ENCODE measurements at regions not wholly inside any gene's neighbourhood (a gene's known extent, or its start where the extent isn't known, plus 50 kb on each side); places are given as distances from the start of the nearest gene placed in this dataset.

GRCh38 chr2:88813612-88814011 is 122.1 kb downstream of the RPIA start:
- intact Hi-C loops (cut with micrococcal nuclease; ENCODE audit: unreplicated experiment) = no loop called here
- no TSS peak for BruUV-seq (replicated peaks)
- POLR2A ChIA-PET = no interaction called here

GRCh38 chr2:88815282-88815681 is 123.8 kb downstream of the RPIA start:
- no peak for TF ChIP-seq CTCF (IDR thresholded peaks at IDR 0.05; ENCODE audit: insufficient read depth in 1 of 2, low read depth in 1 of 2, low read length in 1 of 2, severe bottlenecking in 1 of 2, unreplicated experiment in 1 of 2)
- DNase-seq = no peak
- Mint-ChIP-seq H3K27me3 (ENCODE audit: insufficient read depth, unreplicated experiment) (peaks cover 6% of the 10 kb centered on the region), H3K9me3 (ENCODE audit: unreplicated experiment) (peaks cover 40% of the 10 kb centered on the region), H3K36me3 (ENCODE audit: insufficient read depth, unreplicated experiment) (no peaks in the 10 kb centered on the region), H3K4me1 (ENCODE audit: low read depth, unreplicated experiment) (no peaks in the 10 kb centered on the region), H3K4me3 (ENCODE audit: unreplicated experiment) (no peak overlapping the region), H3K27ac (ENCODE audit: unreplicated experiment) (no peak overlapping the region)
- CTCF ChIA-PET = no interaction called here
- no peaks in the 10 kb centered on the region for H3K4me1 ChIP-seq
- H3K27me3 ChIP-seq (replicated peaks; ENCODE audit: control insufficient read depth, insufficient read depth, low read length) = no peaks in the 10 kb centered on the region
- intact Hi-C loops (cut with micrococcal nuclease; ENCODE audit: unreplicated experiment) = no loop called here
- H3K4me3 ChIP-seq (ENCODE audit: low read depth, low read length) = no peak overlapping the region
- peaks cover 14% of the 10 kb centered on the region for H3K9me3 ChIP-seq
- no peaks in the 10 kb centered on the region for H3K36me3 ChIP-seq (ENCODE audit: control insufficient read depth, insufficient read depth, low read length)
- POLR2A ChIA-PET = no interaction called here
- no TSS peak for BruUV-seq (replicated peaks)

More at GRCh38 chr2:88813612-88814011, 122.1 kb downstream of the RPIA start:
- Mint-ChIP-seq H3K4me1 (ENCODE audit: low read depth, unreplicated experiment) (no peaks in the 10 kb centered on the region), H3K27ac (ENCODE audit: unreplicated experiment) (no peak overlapping the region), H3K4me3 (ENCODE audit: unreplicated experiment) (no peak overlapping the region), H3K9me3 (ENCODE audit: unreplicated experiment) (peaks cover 40% of the 10 kb centered on the region), H3K36me3 (ENCODE audit: insufficient read depth, unreplicated experiment) (no peaks in the 10 kb centered on the region), H3K27me3 (ENCODE audit: insufficient read depth, unreplicated experiment) (peaks cover 6% of the 10 kb centered on the region)
- Histone ChIP-seq H3K9me3 (peaks cover 14% of the 10 kb centered on the region), H3K4me1 (no peaks in the 10 kb centered on the region), H3K27me3 (replicated peaks; ENCODE audit: control insufficient read depth, insufficient read depth, low read length) (no peaks in the 10 kb centered on the region), H3K36me3 (ENCODE audit: control insufficient read depth, insufficient read depth, low read length) (no peaks in the 10 kb centered on the region), H3K4me3 (ENCODE audit: low read depth, low read length) (no peak overlapping the region)
- no peak for TF ChIP-seq CTCF (IDR thresholded peaks at IDR 0.05; ENCODE audit: insufficient read depth in 1 of 2, low read depth in 1 of 2, low read length in 1 of 2, severe bottlenecking in 1 of 2, unreplicated experiment in 1 of 2)
- CTCF ChIA-PET = no interaction called here
- no peak for DNase-seq

- Mint-ChIP-seq H3K36me3 (ENCODE audit: insufficient read depth, unreplicated experiment) (no peaks in the 10 kb centered on the region), H3K27me3 (ENCODE audit: insufficient read depth, unreplicated experiment) (peaks cover 6% of the 10 kb centered on the region), H3K9me3 (ENCODE audit: unreplicated experiment) (peaks cover 40% of the 10 kb centered on the region), H3K4me3 (ENCODE audit: unreplicated experiment) (no peak overlapping the region), H3K4me1 (ENCODE audit: low read depth, unreplicated experiment) (no peaks in the 10 kb centered on the region), H3K27ac (ENCODE audit: unreplicated experiment) (no peak overlapping the region)
- POLR2A ChIA-PET = no interaction called here
- CTCF ChIA-PET = no interaction called here
- BruUV-seq (replicated peaks) = no TSS peak
- intact Hi-C loops (cut with micrococcal nuclease; ENCODE audit: unreplicated experiment) = no loop called here
- H3K4me3 ChIP-seq (ENCODE audit: low read depth, low read length) = no peak overlapping the region
- H3K27me3 ChIP-seq (replicated peaks; ENCODE audit: control insufficient read depth, insufficient read depth, low read length) = no peaks in the 10 kb centered on the region
- DNase-seq = no peak
- peaks cover 14% of the 10 kb centered on the region for H3K9me3 ChIP-seq
- no peaks in the 10 kb centered on the region for H3K36me3 ChIP-seq (ENCODE audit: control insufficient read depth, insufficient read depth, low read length)
- TF ChIP-seq CTCF (IDR thresholded peaks at IDR 0.05; ENCODE audit: insufficient read depth in 1 of 2, low read depth in 1 of 2, low read length in 1 of 2, severe bottlenecking in 1 of 2, unreplicated experiment in 1 of 2) = no peak
- no peaks in the 10 kb centered on the region for H3K4me1 ChIP-seq
These were observed 124.2 kb downstream of the RPIA start for GRCh38 chr2:88815697-88816096.
